Natural killer cell (primary cell): ENCODE measurements at regions not wholly inside any gene's neighbourhood (a gene's known extent, or its start where the extent isn't known, plus 50 kb on each side); places are given as distances from the start of the nearest gene placed in this dataset.

Experiments used
- ATAC-seq, 3 donors: fragments of 150-1000 bp in 2 of 3; fragments of 200-7000 bp in 1 of 3; cut with Tn5 transposase; 1 replicate in 1 of 3; 2 replicates in 2 of 3; pipeline ENCODE4 v1.10.0; 2021; ENCODE audit warnings: mild to moderate bottlenecking in 2 of 3, moderate library complexity in 2 of 3
- DNase-seq, 2 donors: peaks; one replicate each; pipeline versions ENCODE4 v3.0.0 to v3.0.0-alpha.2; 2013 to 2021; ENCODE audit warnings: mixed read lengths in 1 of 2
- H3K27ac ChIP-seq: one replicate; pipeline ENCODE4 v1.5.1; 2013; ENCODE audit warnings: mild to moderate bottlenecking, low read length
- H3K27me3 ChIP-seq: one replicate; pipeline ENCODE4 v1.6.1; 2013; ENCODE audit warnings: low read length; ENCODE audit not compliant: control insufficient read depth, insufficient read depth
- H3K36me3 ChIP-seq: one replicate; pipeline ENCODE4 v1.6.1; 2013; ENCODE audit warnings: low read length; ENCODE audit not compliant: control insufficient read depth, insufficient read depth
- H3K4me1 ChIP-seq: one replicate; pipeline ENCODE4 v1.6.1; 2013; ENCODE audit warnings: low read length; ENCODE audit not compliant: control insufficient read depth, insufficient read depth
- H3K4me3 ChIP-seq: one replicate; pipeline ENCODE4 v1.5.1; 2013; ENCODE audit warnings: low read length
- H3K9me3 ChIP-seq: one replicate; pipeline ENCODE4 v1.6.1; 2013; ENCODE audit warnings: low read length; ENCODE audit not compliant: control insufficient read depth, insufficient read depth
- H3K27ac Mint-ChIP-seq, 2 donors: one replicate each; pipeline ENCODE4 v1.8.0; 2022; ENCODE audit warnings: mild to moderate bottlenecking in 2 of 2, mixed read lengths in 2 of 2, moderate library complexity in 1 of 2
- H3K27me3 Mint-ChIP-seq, 2 donors: one replicate each; pipeline ENCODE4 v1.8.0; 2022; ENCODE audit warnings: low read depth in 2 of 2, mixed read lengths in 2 of 2
- H3K36me3 Mint-ChIP-seq: one replicate; pipeline ENCODE4 v1.8.0; 2022; ENCODE audit warnings: mixed read lengths
- H3K4me1 Mint-ChIP-seq, 2 donors: one replicate each; pipeline ENCODE4 v1.8.0; 2022; ENCODE audit warnings: mixed read lengths in 2 of 2
- H3K4me3 Mint-ChIP-seq: one replicate; pipeline ENCODE4 v1.8.0; 2022; ENCODE audit warnings: mild to moderate bottlenecking, moderate library complexity, mixed read lengths
- H3K9me3 Mint-ChIP-seq, 2 donors: one replicate each; pipeline ENCODE4 v1.8.0; 2022; ENCODE audit warnings: mixed read lengths in 2 of 2
- WGBS: methylation state at CpG from one replicate; pipeline ENCODE4 v1.1.7; 2013; ENCODE audit warnings: missing lambda C conversion rate; ENCODE audit not compliant: insufficient coverage; 5-methylcytosine and 5-hydroxymethylcytosine counted together
- intact Hi-C: fragments of 100-400 bp; cut with micrococcal nuclease; formaldehyde crosslinking; loops from one replicate; pipeline ENCODE4 v1.14.2; 2022
- TF ChIP-seq, protein P1 (sequence below): fragments of 200-600 bp; IDR thresholded peaks from one replicate; pipeline ENCODE4 v1.8.0; 2022; ENCODE audit warnings: antibody characterized with exemption

DNA sequence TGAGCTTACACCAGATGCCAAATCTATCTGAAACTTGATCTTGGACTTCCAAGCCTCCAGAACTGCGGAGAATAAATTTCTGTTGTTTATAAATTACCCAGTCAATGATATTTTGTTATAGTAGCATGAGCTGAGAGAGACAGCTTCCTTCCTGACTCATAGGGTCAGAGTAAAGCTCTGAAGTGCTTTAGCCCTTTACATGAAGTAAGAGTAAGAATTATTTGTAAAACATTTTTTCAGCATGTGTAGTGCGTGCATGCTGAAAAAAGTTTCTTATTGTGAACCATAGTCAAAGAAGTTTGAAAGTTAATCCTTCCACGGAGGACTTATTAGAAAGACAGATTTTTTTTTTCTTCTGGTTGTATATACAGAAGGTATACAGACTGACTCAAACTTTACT lies 172.4 kb downstream of the DMRT2 start:
- Mint-ChIP-seq H3K4me3 (no peak overlapping the region), H3K27ac (no peak overlapping the region), H3K9me3 (no peaks in the 10 kb centered on the region), H3K27me3 (peaks cover 0 to 2% of the 10 kb centered on the region in 2 donors), H3K36me3 (no peaks in the 10 kb centered on the region), H3K4me1 (no peaks in the 10 kb centered on the region)
- Histone ChIP-seq H3K4me1 (no peaks in the 10 kb centered on the region), H3K4me3 (no peak overlapping the region), H3K9me3 (peaks cover 2% of the 10 kb centered on the region), H3K36me3 (no peaks in the 10 kb centered on the region), H3K27ac (no peak overlapping the region), H3K27me3 (no peaks in the 10 kb centered on the region)
- intact Hi-C loops = no loop called here
- DNase-seq (no peak), ATAC-seq (no peak)
- WGBS = 45% methylated on average over 2 of the region's 3 CpGs
- TF ChIP-seq, protein P1, sequence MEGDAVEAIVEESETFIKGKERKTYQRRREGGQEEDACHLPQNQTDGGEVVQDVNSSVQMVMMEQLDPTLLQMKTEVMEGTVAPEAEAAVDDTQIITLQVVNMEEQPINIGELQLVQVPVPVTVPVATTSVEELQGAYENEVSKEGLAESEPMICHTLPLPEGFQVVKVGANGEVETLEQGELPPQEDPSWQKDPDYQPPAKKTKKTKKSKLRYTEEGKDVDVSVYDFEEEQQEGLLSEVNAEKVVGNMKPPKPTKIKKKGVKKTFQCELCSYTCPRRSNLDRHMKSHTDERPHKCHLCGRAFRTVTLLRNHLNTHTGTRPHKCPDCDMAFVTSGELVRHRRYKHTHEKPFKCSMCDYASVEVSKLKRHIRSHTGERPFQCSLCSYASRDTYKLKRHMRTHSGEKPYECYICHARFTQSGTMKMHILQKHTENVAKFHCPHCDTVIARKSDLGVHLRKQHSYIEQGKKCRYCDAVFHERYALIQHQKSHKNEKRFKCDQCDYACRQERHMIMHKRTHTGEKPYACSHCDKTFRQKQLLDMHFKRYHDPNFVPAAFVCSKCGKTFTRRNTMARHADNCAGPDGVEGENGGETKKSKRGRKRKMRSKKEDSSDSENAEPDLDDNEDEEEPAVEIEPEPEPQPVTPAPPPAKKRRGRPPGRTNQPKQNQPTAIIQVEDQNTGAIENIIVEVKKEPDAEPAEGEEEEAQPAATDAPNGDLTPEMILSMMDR = no peak

GRCh38 chr9:1231998-1232919 lies 182.1 kb downstream of the DMRT2 start:
- Histone ChIP-seq H3K36me3 (no peaks in the 10 kb centered on the region), H3K4me3 (no peak overlapping the region), H3K9me3 (no peaks in the 10 kb centered on the region), H3K4me1 (no peaks in the 10 kb centered on the region), H3K27ac (no peak overlapping the region), H3K27me3 (no peaks in the 10 kb centered on the region)
- WGBS = 62% methylated on average over 11 of the region's 11 CpGs
- TF ChIP-seq, protein P1 = no peak
- no peaks in the 10 kb centered on the region for H3K4me1 Mint-ChIP-seq
- ATAC-seq (no peak), DNase-seq (no peak)
- peaks cover 2 to 7% of the 10 kb centered on the region in 2 donors for H3K27me3 Mint-ChIP-seq
- no peak overlapping the region for H3K27ac Mint-ChIP-seq
- H3K9me3 Mint-ChIP-seq = no peaks in the 10 kb centered on the region
- no peaks in the 10 kb centered on the region for H3K36me3 Mint-ChIP-seq
- no peak overlapping the region for H3K4me3 Mint-ChIP-seq
- intact Hi-C loops = no loop called here

GRCh38 chr9:1233568-1233967 lies 183.4 kb downstream of the DMRT2 start:
- intact Hi-C loops = no loop called here
- H3K4me1 Mint-ChIP-seq = no peaks in the 10 kb centered on the region
- H3K9me3 ChIP-seq = no peaks in the 10 kb centered on the region
- WGBS = 83% methylated on average over 1 of the region's 2 CpGs
- TF ChIP-seq, protein P1 = no peak
- no peaks in the 10 kb centered on the region for H3K27me3 ChIP-seq
- DNase-seq (no peak), ATAC-seq (no peak)
- no peak overlapping the region for H3K4me3 ChIP-seq
- H3K27me3 Mint-ChIP-seq = peaks cover 2 to 7% of the 10 kb centered on the region in 2 donors
- no peak overlapping the region for H3K27ac ChIP-seq
- no peak overlapping the region for H3K4me3 Mint-ChIP-seq
- no peaks in the 10 kb centered on the region for H3K4me1 ChIP-seq
- H3K9me3 Mint-ChIP-seq = no peaks in the 10 kb centered on the region
- no peak overlapping the region for H3K27ac Mint-ChIP-seq
- no peaks in the 10 kb centered on the region for H3K36me3 ChIP-seq
- no peaks in the 10 kb centered on the region for H3K36me3 Mint-ChIP-seq
